Hepatocyte (in vitro differentiated cells): ENCODE measurements at regions not wholly inside any gene's neighbourhood (a gene's known extent, or its start where the extent isn't known, plus 50 kb on each side); places are given as distances from the start of the nearest gene placed in this dataset.

ENCODE experiments used
- CTCF ChIP-seq: fragments of 200-600 bp; sonication (generic); IDR thresholded peaks from 2 replicates; pipeline ENCODE4 v1.5.1; 2016; ENCODE audit warnings: antibody characterized with exemption, mild to moderate bottlenecking; ENCODE audit not compliant: poor library complexity
- EZH2phosphoT487 ChIP-seq: fragments of 200-600 bp; sonication (generic); IDR thresholded peaks from one replicate; pipeline ENCODE4 v1.6.1; 2018; ENCODE audit warnings: antibody characterized with exemption, mild to moderate bottlenecking, low read depth, moderate library complexity; ENCODE audit not compliant: unreplicated experiment, severe bottlenecking

GRCh38 chrX:149208307-149208706, 296.8 kb downstream of the IDS start:
- TF ChIP-seq EZH2phosphoT487 (no peak), CTCF (no peak)
